ENCODE measurements at regions not wholly inside any gene's neighbourhood (a gene's known extent, or its start where the extent isn't known, plus 50 kb on each side); places are given as distances from the start of the nearest gene placed in this dataset.

- no peak for TF ChIP-seq CTCF (IDR thresholded peaks at IDR 0.05)
Observed at GRCh38 chr1:14137411-14138134, 437.6 kb downstream of the PRDM2 start.

GRCh38 chr1:14138135-14138506, 438.1 kb downstream of the PRDM2 start:
- no peak for TF ChIP-seq CTCF (IDR thresholded peaks at IDR 0.05)

- no peak for TF ChIP-seq CTCF (IDR thresholded peaks at IDR 0.05)
Observed at GRCh38 chr1:14138687-14139086, 438.7 kb downstream of the PRDM2 start.

GRCh38 chr1:14140831-14141401, 440.9 kb downstream of the PRDM2 start:
- TF ChIP-seq CTCF (IDR thresholded peaks at IDR 0.05) = no peak

- no peak for TF ChIP-seq CTCF (IDR thresholded peaks at IDR 0.05)
Observed at GRCh38 chr1:14141656-14142055, 441.7 kb downstream of the PRDM2 start.

- no peak for TF ChIP-seq CTCF (IDR thresholded peaks at IDR 0.05)
Observed at GRCh38 chr1:14142397-14143100, 442.6 kb downstream of the PRDM2 start.

- TF ChIP-seq CTCF (IDR thresholded peaks at IDR 0.05) = no peak
Observed at GRCh38 chr1:14143777-14144176, 443.8 kb downstream of the PRDM2 start.

Data from LNCAP (cell line).